DOHH2 (cell line): ENCODE measurements at regions not wholly inside any gene's neighbourhood (a gene's known extent, or its start where the extent isn't known, plus 50 kb on each side); places are given as distances from the start of the nearest gene placed in this dataset.

Experiments
- H3F3A ChIP-seq: fragments of 200-600 bp; sonication (generic), shearing (Covaris generic); 2 replicates; pipeline ENCODE4 v1.6.0; 2016; ENCODE audit warnings: antibody characterized with exemption, mild to moderate bottlenecking; ENCODE audit not compliant: control insufficient read depth, insufficient read depth
- H3K27ac ChIP-seq: fragments of 200-600 bp; sonication (generic); 2 replicates; pipeline ENCODE4 v1.5.1; 2014; ENCODE audit warnings: low read depth, mild to moderate bottlenecking, low read length, moderate library complexity
- H3K27me3 ChIP-seq: fragments of 200-600 bp; sonication (generic); 2 replicates; pipeline ENCODE4 v1.6.1; 2014; ENCODE audit warnings: mild to moderate bottlenecking, low read length, mixed read lengths; ENCODE audit not compliant: control insufficient read depth
- H3K36me3 ChIP-seq: fragments of 200-600 bp; sonication (generic); 2 replicates; pipeline ENCODE4 v1.6.1; 2014; ENCODE audit warnings: mild to moderate bottlenecking, low read length, moderate library complexity, mixed read lengths; ENCODE audit not compliant: control insufficient read depth
- H3K4me1 ChIP-seq: fragments of 200-600 bp; sonication (generic); 2 replicates; pipeline ENCODE4 v1.6.1; 2014; ENCODE audit warnings: mild to moderate bottlenecking, low read length, mixed read lengths; ENCODE audit not compliant: control insufficient read depth
- H3K4me2 ChIP-seq: fragments of 200-600 bp; sonication (generic); 2 replicates; pipeline ENCODE4 v1.6.0; 2014; ENCODE audit warnings: mild to moderate bottlenecking, low read length, moderate library complexity
- H3K4me3 ChIP-seq: fragments of 200-600 bp; sonication (generic); 2 replicates; pipeline ENCODE4 v1.5.1; 2014; ENCODE audit warnings: mild to moderate bottlenecking, low read length, mixed read lengths
- H3K79me2 ChIP-seq: fragments of 200-600 bp; sonication (generic); 2 replicates; pipeline ENCODE4 v1.6.1; 2014; ENCODE audit warnings: mild to moderate bottlenecking, low read length, mixed read lengths; ENCODE audit not compliant: control insufficient read depth
- H3K9me2 ChIP-seq: fragments of 200-600 bp; sonication (generic); replicated peaks from 2 replicates; pipeline ENCODE4 v1.6.1; 2014; ENCODE audit warnings: mild to moderate bottlenecking, low read length, mixed read lengths; ENCODE audit not compliant: control insufficient read depth
- H3K9me3 ChIP-seq: fragments of 200-600 bp; sonication (generic); 2 replicates; pipeline ENCODE4 v1.6.1; 2014; ENCODE audit warnings: antibody characterized with exemption, low read length, mixed read lengths; ENCODE audit not compliant: control insufficient read depth, insufficient read depth
- H4K20me1 ChIP-seq: fragments of 200-600 bp; sonication (generic); 2 replicates; pipeline ENCODE4 v1.6.0; 2014; ENCODE audit warnings: low read depth, mild to moderate bottlenecking, antibody characterized with exemption, low read length, moderate library complexity; ENCODE audit not compliant: control insufficient read depth, insufficient read depth
- EZH2phosphoT487 ChIP-seq: fragments of 200-600 bp; sonication (generic); IDR thresholded peaks from 2 replicates; pipeline ENCODE4 v1.6.1; 2017; ENCODE audit warnings: borderline replicate concordance, mild to moderate bottlenecking, antibody characterized with exemption, low read length, moderate library complexity, mixed read lengths
- TF ChIP-seq, protein P1 (sequence below): fragments of 200-600 bp; sonication (generic); IDR thresholded peaks from one replicate; pipeline ENCODE4 v1.5.1; 2014; ENCODE audit warnings: antibody characterized with exemption, mild to moderate bottlenecking, low read depth, low read length; ENCODE audit not compliant: poor library complexity, severe bottlenecking

DNA sequence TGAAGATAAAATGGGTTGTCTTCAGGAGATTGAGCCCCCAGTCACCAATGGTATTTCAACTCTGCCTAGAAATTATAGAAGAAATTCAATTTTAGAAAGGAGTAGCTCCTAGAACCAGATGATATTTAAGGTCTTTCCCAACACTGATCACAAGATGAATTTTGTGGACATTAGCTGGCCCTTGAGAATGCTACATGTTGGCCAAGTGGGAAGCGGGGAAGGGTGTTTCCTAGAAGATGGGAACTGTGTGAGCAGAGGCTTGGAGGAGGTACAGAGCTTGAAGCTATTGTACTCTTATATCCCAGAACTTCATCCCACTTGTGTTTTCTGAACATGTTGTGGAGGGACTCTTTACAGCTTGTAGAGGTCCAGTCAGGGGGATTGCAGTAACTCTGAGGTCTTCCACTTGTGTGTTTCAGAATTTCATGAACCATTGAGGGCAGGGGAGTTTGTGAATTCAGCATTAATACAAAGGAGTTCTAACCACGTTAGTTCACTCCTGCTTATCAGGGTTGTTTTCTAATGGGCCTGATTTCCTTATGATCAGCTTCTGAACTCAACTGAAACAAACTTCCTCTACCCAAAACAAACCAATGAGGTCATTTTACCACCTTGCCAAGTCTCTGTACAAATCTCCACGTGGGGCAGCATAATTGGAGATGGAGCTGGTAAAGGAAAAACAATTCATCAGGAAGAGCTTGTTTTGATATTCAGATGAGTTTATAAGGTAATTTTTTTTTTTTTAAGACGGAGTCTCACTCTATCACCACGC is 152.6 kb upstream of the TPM1 start:
- H3K4me3 ChIP-seq = no peak overlapping the region
- H3K36me3 ChIP-seq = no peaks in the 10 kb centered on the region
- no peak overlapping the region for H3K27ac ChIP-seq
- no peak overlapping the region for H3K4me2 ChIP-seq
- no peaks in the 10 kb centered on the region for H3K9me2 ChIP-seq
- TF ChIP-seq, protein P1, sequence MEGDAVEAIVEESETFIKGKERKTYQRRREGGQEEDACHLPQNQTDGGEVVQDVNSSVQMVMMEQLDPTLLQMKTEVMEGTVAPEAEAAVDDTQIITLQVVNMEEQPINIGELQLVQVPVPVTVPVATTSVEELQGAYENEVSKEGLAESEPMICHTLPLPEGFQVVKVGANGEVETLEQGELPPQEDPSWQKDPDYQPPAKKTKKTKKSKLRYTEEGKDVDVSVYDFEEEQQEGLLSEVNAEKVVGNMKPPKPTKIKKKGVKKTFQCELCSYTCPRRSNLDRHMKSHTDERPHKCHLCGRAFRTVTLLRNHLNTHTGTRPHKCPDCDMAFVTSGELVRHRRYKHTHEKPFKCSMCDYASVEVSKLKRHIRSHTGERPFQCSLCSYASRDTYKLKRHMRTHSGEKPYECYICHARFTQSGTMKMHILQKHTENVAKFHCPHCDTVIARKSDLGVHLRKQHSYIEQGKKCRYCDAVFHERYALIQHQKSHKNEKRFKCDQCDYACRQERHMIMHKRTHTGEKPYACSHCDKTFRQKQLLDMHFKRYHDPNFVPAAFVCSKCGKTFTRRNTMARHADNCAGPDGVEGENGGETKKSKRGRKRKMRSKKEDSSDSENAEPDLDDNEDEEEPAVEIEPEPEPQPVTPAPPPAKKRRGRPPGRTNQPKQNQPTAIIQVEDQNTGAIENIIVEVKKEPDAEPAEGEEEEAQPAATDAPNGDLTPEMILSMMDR = no peak
- TF ChIP-seq EZH2phosphoT487 = no peak
- no peaks in the 10 kb centered on the region for H3K79me2 ChIP-seq
- no peaks in the 10 kb centered on the region for H3K9me3 ChIP-seq
- no peaks in the 10 kb centered on the region for H3K27me3 ChIP-seq
- H3K4me1 ChIP-seq = no peaks in the 10 kb centered on the region
- H4K20me1 ChIP-seq = no peaks in the 10 kb centered on the region
- H3F3A ChIP-seq = no peaks in the 10 kb centered on the region

DNA sequence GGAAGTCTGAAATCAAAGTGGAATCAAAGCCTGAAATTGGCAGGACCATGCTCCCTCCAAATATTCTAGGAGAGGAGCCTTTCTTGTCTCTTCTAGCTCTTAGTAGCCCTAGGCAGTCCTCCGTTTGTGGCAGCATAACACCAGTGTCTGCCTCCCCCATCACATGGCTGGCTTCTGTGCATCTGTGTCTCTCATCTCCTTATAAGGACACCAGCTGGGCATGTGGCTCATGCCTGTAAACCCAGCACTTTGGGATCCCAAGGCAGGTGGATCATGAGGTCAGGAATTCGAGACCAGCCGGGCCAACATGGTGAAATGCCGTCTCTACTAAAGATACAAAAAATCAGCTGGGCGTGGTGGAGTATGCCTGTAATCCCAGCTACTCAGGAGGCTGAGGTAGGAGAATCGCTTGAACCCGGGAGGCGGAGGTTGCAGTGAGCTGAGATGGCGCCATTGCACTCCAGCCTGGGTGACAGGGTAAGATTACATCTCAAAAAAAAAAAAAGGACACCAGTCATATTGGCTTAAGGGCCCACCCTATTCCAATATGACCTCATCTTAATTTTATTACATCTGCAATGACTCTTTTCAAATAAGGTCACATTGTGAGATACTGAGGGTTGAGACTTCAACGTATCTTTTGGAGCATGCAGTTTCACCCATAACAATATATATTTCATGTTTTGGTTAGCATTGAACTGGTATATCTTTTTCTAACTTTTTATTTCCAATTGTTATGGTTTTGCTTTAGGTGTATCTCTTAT is 148.0 kb upstream of the TPM1 start:
- no peaks in the 10 kb centered on the region for H4K20me1 ChIP-seq
- no peak overlapping the region for H3K4me2 ChIP-seq
- no peak for TF ChIP-seq EZH2phosphoT487
- TF ChIP-seq, protein P1 = no peak
- H3K9me2 ChIP-seq = no peaks in the 10 kb centered on the region
- no peaks in the 10 kb centered on the region for H3K27me3 ChIP-seq
- no peaks in the 10 kb centered on the region for H3K36me3 ChIP-seq
- no peaks in the 10 kb centered on the region for H3F3A ChIP-seq
- H3K79me2 ChIP-seq = no peaks in the 10 kb centered on the region; the same call in 1 of the 2 replicates
- no peak overlapping the region for H3K27ac ChIP-seq
- no peak overlapping the region for H3K4me3 ChIP-seq
- no peaks in the 10 kb centered on the region for H3K9me3 ChIP-seq
- H3K4me1 ChIP-seq = no peaks in the 10 kb centered on the region

DNA sequence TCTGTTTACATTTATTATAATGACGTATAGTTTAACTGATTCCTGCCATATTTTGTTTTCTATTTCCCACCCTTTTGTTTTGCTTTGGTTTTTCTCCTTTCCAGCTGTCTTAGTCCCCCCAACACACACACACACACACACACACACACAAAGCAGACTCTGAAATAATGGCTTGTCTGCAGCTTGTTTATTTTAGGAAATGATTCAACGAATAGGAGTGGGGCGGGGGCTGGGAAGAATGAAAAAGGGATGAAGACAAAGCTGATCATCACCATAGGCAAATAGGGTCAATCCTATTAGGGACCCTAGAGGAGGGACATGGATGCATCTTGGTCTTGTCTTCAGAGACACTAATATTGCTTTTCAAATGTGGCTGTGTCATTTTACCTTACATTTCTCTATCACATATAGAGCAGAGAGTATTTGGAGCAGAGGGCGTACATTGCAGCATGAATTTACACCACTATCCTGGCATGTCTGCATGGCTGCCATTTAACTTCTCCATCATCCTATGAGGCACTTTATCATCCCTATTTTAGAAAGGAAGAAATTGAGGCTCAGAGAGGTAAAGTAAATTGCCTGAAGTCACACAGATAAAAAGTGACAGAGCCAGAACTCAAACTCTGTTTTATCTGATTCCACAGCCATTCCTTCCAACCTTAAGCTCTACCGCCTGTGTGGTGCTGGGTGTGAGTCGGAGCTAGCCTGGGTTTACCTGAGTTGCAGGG is 147.2 kb upstream of the TPM1 start:
- no peaks in the 10 kb centered on the region for H3K9me2 ChIP-seq
- H3K9me3 ChIP-seq = no peaks in the 10 kb centered on the region
- H3K27ac ChIP-seq = no peak overlapping the region
- no peaks in the 10 kb centered on the region for H3K4me1 ChIP-seq
- H3K4me2 ChIP-seq = no peak overlapping the region
- H3K79me2 ChIP-seq = no peaks in the 10 kb centered on the region; the same call in 1 of the 2 replicates
- H3K4me3 ChIP-seq = no peak overlapping the region
- H3K36me3 ChIP-seq = no peaks in the 10 kb centered on the region
- H3F3A ChIP-seq = no peaks in the 10 kb centered on the region
- H4K20me1 ChIP-seq = no peaks in the 10 kb centered on the region
- H3K27me3 ChIP-seq = no peaks in the 10 kb centered on the region
- no peak for TF ChIP-seq EZH2phosphoT487
- TF ChIP-seq, protein P1 = no peak
